NOMO-1 treated with DMSO at 0.1 percent for 48 hours (cell line): ENCODE measurements at regions not wholly inside any gene's neighbourhood (a gene's known extent, or its start where the extent isn't known, plus 50 kb on each side); places are given as distances from the start of the nearest gene placed in this dataset.
A peak's percentile ranks its signal among the peaks of the same experiment; 100 is the strongest.
"Not testable (repeated sequence)": the region's sequence is repeated elsewhere in the genome, so short reads cannot be mapped to it uniquely, and the experiment has no call there.

ENCODE experiments used
- DNase-seq: peaks from one replicate; lab custom pipeline; 2025; ENCODE audit not compliant: unreplicated experiment; lab: John Stamatoyannopoulos, UW

DNA sequence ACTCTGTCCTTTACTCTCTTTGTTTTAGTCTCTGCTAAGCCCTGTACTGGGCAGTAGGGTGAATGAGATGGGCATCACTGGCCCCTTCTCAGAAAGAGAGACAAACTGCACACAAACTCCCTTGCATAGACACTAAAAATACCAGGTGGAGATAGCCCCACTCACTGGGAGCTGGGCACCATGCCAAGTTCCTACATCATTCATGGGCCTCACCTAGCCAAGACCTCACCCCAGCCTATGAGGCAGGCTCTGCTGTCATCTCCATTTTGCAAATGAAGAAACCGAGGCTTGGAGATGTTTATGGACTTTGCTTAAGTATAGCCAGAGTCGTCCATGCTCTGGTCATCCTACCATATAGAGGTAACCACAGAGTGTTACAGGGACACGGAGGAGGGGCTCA, 499.8 kb upstream of the CDH11 start:
- no peak for DNase-seq

DNA sequence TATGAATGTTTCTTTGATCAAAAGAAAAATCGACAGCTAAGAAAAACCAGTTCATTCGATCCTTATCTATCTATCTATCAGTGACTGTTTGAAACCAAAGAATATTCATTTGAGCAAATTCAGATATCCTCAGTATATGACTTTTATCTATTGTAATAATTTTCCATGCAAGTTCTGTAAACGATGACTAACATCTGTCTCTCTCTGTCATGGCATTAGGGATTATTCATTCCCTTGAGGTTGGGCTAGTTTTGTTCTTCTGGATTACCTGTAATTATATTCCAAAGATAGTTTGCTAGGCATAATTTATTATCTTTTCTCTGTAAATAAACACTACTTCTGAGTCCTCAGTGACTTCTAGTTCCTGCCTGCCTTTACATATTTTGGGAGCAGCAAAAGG, 497.7 kb upstream of the CDH11 start:
- DNase-seq: no peak

DNA sequence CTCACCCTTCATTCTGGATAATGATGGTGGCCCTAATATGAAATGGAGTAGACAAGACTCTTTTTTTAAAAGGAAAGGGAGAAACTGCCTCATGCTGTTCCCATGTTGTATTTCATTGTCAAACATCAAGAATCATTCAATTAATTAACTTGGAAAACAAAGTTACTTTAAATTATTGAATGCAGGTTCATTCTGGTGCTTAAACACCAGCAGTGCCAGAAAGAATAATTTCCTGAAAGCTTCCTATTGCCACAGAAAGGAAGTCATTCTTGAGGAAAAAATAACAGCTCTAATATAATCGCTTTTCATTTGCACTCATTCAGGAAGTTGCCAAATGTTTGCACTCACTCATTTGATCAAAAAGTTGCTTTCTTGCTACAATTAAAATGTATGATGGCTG, 497.1 kb upstream of the CDH11 start:
- DNase-seq: no peak

DNA sequence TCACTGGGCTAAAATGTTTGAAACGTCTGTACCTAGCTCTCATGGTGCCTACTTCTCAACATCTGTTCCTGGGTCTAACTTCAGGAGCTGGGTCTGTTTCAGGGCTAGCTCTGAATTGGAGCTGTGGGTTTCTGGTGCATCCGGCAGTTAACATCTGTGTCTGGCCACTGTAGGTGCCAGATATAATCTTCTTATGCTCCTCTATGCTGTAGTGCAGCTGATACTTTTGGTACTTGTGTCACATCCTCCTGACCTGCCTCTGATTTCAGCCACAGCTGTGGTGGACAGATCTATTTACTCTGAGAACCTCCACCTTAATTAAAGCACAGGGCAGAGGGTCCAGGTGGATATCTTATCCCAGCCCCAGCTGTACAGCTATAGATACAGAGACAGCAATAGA, 496.5 kb upstream of the CDH11 start:
- DNase-seq: no peak

DNA sequence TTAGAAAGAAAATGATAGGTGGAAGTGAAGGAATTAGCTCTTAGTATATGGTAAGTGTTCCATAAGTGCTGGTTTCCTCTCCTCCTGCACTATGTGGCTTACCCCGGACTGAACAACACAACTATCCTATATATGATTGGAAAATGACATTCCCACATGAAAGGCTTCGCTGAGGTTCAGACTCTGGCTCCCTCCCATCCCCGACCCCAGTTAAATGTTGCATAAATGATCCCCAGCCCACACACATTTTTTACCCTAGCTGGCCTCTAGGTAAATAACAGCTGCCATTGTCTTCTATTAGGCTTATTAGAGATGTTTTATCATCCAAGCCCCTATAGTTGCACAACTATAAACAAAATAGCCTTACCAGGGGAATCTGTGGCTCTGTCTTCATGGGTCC, 495.6 kb upstream of the CDH11 start:
- DNase-seq: no peak

DNA sequence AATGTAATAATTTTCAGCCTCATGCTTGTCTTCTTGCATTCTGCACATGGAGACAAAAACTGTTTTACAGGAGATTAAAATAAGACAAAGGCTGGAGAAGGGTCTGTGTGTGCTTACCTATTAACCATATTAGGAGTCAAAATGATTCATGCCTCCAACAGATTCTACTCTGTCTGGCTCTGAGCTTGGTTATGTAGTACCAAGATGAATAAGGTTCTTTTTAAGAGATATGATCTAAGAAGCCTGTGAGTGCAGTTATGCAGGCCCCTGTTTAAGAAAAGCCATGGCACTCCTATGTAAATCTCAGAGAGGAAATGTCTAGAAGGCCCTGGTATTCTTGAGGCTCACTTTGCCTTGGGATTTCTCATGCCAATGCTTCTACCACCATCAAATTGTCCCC, 486.6 kb upstream of the CDH11 start:
- no peak for DNase-seq

DNA sequence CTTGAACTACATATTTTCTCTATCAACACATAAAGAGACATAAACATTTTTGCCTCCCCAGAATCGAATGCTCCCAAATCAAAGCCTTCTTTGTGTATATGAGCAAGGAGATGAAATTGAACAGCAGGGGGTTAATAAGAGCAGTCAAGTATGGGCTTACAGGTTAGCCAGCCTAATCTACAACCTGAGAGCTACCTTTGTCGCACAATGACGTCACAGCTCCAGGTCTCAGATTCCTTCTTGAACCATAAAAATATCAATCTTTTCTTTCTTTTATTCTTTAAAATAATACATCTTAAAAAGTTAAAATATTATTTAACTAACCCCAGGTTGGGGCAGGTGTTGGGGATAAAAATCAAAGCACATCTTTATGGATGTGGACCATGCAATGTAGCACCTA, 482.9 kb upstream of the CDH11 start:
- no peak for DNase-seq

DNA sequence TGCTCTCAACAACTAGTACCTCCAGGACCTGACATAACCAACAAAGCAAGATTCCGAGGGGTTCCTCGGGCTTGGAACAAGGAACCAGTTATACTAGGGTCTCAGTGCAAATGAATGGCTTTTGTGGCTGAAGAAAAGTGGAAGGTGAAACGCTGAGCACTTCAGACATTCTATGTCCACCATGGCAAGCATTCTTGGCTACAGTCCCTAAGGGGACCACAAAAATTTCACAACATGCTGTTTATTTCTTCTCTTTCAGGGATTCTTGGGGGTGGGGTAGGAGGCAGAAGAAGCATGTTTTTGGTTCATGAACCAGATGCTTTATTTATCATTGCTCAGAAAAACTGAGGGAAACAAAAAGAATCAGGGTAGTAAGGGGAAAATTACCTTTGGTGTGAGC, 479.9 kb upstream of the CDH11 start:
- peak; percentile 16 for DNase-seq

DNA sequence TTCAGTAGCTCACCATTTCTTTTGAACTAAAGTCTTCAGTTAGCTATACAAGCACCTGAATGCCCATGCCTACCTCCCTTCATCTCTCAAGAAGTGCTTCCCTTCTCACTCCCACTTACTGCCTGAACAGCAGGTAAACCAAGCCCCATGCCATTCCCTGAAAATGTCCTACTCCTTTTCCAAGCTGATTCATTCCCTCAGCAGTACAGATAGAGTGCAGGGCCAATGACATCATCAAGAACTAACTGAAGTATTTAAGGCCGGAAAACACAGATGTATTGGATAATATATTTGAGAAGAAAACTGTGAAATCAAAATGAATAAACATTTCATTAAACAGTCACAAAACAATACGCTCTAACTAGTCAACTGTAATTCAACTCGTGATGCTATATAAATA, 478.8 kb upstream of the CDH11 start:
- DNase-seq: no peak

DNA sequence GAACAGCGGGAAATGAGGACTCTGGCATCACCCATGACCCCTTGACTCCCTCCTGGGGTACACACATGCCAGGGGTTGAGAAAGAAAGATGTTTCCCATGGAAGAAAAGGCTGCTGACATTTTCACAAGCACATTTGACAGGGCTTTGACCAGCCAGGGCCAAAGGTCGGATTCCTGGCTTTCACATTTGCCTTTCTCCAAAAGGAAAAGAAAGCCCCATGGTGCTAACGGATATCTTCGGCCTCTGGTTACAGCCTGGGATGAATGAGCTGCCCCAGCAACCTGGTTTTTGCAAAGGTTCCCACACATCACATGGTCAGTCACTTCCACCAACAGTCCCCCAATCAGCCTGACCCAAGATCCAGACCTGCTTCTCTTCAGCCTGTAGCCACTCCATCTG, 478.2 kb upstream of the CDH11 start:
- no peak for DNase-seq

DNA sequence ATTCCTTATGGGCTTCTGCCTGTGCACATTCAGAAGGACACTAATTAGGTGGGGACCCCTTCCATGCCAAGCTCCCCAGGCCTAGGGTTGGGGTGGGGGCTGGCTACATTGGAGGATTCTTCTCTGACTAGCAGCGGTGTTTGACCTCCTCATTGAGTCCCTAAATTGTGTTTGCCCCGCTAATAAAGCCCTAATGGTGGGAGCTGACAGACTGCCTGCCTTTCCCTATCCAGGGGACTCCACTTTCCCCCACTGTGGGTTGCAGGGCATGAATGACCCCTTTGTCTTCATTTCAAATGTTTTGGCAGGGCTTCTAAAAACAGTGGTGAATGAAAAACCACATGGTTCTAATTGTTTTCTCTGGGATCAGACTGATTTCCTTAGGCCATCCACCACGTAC, 476.8 kb upstream of the CDH11 start:
- DNase-seq: no peak

DNA sequence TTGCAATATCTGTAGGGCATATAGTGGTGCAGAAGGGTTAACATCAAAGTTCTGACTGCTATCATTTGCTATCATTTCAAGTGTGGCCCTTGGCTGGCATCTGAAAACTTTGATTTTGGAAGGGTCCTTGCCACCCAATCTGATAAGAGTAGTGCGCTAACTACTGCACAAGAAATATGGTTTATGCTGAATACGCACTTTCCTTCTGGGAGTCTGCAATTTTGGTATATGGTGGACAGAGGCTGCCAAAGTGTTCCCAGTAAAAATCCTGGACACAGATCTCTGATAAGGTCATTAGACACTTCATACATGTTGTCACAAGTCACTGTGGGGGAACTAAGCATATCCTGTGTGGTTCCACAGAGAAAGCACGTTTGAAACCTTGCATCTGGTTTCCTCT, 461.6 kb upstream of the CDH11 start:
- no peak for DNase-seq

DNA sequence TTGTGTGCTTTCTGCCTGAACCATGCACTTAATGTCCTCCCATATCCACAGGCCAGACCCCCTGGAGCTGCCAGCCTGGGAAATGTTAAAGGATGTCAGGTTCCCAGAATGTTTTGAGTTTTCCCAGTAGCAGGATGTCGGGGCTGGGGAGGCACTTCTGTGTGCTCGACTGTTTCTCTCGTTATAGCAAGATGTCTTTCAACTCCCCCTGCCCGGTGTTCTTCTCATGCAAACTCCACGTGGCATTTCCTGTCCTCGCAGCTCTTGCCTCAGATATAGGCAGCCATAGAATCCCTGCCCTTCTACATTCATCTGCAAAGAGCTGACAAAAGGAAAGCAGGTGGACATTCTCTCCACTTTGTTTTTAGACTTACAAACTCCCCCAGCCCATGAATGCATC, 457.2 kb upstream of the CDH11 start:
- no peak for DNase-seq

DNA sequence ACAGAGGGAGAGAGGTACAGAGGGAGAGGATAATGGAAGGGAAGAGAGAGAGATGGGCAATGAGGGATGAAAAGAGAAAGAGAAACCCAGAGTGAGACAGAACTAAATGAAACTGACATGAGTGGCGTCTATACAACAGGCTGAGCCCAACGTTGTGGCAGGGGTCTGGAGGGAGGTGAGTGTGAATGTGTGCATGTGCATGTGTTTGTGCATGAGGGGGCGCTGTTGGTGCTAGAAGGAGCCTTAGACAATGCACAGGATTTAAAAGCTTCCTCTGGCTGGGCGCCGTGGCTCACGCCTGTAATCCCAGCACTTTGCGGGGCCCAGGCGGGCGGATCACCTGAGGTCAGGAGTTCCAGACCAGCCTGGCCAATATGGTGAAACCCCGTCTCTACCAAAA, 454.8 kb upstream of the CDH11 start:
- no peak for DNase-seq

DNA sequence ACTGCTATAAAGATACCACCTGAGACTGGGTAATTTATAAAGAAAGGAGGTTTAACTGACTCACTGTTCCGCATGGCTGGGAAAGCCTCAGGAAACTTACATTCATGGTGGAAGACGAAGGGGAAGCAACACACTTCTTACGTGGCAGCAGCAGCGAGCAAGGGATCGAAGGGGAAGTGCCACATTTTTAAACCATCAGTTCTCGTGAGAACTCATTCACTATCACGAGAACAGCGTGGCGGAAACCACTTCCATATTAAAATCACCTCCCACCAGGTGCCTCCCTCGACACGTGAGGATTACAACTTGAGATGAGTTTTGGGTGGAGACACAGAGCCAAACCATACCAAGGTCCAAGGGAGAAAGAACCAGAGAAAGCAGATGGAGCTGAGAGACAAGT, 454.3 kb upstream of the CDH11 start:
- DNase-seq: no peak

DNA sequence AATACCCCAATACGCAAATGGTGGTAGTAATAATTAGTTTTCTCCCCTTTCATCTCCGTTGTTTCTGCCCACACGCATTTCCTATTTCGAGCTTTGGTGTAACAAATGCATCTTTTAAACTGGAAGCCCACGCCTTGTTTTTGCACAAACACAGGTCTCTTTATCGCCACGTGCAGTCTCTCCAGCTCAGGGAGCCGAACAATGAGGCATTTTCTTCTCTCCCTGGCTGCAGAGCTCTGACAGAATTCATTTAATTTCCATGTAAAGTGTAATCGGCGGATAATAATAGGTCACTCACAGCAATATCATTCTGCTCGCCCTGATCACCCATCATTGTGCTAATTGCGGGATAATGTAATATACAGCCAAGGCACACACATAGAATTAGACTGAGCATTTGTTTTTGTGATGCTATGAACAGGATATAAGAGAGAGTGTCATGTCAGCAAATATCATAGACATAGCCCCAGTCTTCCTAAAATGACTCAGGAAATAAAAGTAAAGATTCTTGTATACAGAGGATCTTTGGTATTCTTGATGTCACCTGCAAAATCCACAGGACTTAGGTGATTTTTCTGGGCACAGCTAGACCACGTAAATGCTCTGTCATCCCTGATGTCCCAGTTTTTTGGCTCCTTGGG, 452.6 kb upstream of the CDH11 start:
- DNase-seq: no peak

DNA sequence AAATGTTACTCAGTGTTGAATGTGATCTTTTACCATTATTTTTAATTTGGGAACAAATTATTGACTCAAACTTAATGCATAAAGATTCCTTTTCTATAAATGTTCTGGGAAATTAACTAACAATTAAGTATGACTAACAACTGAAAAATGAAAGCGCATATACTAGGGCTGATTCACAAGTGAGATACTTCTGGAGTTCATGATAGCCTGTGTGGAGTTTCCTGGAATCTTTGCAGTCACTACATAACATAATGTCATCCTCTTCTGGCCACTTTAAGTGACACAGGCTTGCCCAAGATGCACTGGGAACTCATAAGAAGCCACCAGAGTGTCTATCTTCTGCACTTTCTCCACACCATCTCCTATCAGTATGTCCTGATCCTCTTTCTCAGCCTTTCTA, 450.3 kb upstream of the CDH11 start:
- no peak for DNase-seq

DNA sequence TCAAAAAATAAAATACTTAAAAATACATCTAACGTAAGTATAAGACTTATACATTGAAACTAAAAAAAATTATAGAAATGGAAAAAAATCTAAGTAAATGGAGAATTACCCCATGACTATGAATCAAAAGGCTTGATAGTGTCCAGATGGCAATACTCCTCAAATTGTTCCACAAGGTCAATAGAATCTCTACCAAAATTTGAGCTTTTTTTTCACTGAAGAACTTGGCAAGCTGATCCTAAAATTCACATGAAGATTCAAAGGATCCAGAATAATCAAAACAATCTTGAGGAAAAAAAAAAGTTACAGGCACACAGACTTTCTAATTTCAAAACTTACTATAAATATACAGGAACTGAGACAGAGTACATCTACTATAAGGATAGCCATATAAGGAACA, 448.4 kb upstream of the CDH11 start:
- no peak for DNase-seq

DNA sequence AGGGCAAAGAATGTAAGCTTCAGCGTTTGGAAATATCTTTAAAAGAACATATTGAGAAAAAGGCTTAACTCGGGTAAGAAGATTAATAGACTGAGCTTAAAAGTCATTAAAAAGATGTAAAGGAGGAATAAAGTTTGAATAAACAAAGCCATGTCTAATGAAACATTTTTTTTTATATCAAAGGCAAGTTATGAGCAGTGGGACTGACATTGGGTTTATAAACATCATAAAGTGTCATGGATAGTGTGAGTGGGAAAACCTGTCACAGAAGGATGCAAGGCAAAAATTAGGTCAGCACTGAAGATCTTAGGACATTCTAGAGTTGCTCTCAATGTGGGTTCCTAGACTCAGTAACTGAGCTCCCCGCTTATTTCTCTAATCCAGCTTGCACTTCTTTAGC, 438.0 kb upstream of the CDH11 start:
- DNase-seq: no peak

DNA sequence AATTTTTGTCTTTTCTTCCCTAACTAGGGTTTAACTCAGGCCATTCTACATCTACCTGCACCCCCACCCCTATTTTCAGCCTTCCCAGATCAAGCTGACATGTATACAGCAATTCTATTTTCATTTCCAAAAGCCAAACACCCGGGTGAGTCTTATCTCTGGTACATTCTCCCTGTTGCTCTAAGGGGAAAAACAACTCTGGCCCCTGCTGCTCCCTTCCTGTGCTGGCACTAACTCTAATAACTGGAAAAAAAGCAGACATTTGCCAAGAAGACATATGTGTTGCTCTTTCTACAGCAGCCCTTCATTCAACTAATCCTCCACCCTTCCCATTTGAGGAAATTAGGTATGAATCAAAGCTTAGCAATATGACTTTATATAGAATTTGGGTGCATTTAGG, 427.8 kb upstream of the CDH11 start:
- DNase-seq: not testable (repeated sequence)

DNA sequence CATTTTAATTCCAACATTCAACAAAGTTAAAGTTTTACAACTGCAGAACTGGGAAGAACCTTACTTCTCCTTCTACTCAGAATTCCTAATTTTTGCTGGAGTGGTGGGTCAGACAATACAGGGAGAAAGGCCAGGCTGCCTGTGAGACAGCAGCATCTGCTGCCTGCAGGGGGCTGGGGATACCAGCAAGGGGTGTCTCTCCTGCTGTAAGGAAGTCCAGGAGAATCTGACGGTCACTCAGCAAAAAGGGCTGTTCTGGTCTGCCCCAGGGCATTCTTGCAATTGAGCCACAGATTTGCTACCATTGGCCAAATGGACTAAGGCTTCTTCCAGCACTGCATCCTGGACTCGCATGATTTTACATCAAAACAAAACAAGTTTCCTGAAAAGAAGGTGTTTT, 426.6 kb upstream of the CDH11 start:
- no peak for DNase-seq

DNA sequence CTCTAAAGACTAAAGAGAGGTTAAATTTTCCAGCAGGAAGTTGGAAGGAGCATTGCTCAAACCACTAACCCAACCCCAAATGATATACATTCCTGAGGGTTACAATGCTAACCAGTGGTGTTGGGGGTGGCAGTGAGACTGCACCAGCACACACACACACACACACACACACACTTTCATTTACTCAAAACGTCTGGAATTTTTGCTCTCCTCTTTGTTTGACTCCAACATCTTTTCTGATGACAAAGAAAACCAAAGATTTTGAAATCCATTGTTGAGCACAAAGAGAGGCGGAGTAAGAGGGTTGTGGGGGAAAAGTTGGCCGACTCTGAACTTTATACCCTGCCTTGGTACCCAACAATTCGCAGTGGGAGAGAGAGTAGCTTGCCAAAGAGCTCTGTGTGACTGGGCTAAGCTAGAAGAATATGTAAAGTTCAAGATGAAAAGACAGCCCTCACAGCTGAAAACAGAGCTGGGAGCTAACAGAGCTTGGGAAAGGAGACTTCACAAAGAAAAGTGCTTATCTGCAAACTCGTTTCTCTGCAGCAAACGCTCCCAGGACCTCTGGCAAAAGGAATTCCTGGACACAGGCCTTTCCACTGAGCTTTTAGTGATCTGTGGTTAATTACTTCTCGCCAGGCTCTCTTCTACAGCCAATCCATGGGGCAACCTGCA, 426.0 kb upstream of the CDH11 start:
- DNase-seq: no peak

DNA sequence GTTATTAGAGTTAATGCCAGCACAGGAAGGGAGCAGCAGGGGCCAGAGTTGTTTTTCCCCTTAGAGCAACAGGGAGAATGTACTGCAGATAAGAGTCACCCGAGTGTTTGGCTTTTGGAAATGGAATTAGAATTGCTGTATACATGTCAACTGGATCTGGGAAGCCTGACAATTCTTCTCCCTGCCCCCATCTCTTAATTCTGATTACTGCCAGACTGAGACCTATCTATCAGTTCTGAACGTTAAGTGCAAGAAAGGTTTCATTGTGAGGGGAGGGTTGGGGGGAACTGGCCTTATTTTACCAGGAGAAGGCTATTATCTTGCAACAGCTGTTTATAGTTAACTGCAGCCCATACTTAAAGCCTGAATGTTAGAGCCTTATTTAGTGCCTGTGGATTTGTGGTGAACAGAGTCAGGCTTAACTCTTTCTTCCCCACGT, 424.5 kb upstream of the CDH11 start:
- DNase-seq: no peak
